Lower leg skin (tissue), 4 donors: ENCODE measurements at regions not wholly inside any gene's neighbourhood (a gene's known extent, or its start where the extent isn't known, plus 50 kb on each side); places are given as distances from the start of the nearest gene placed in this dataset.

ENCODE experiments used
- DNase-seq, 2 donors: peaks; one replicate each; pipeline ENCODE4 v3.0.0-alpha.2; 2019; ENCODE audit warnings: low spot score in 2 of 2
- H3K4me3 ChIP-seq: fragments of 200-600 bp; sonication (generic); 2 replicates; pipeline ENCODE4 v1.5.1; 2017; ENCODE audit warnings: mild to moderate bottlenecking, low read depth; ENCODE audit not compliant: poor library complexity, severe bottlenecking
- CTCF ChIP-seq, 3 donors: fragments of 450-650 bp; IDR thresholded peaks; one replicate each; pipeline ENCODE4 v1.5.1; 2016; ENCODE audit warnings: antibody characterized with exemption in 3 of 3, mild to moderate bottlenecking in 3 of 3, moderate library complexity in 2 of 3
- POLR2A ChIP-seq, 2 donors: fragments of 450-650 bp; IDR thresholded peaks; one replicate each; pipeline ENCODE4 v1.6.1; 2016 to 2017; ENCODE audit warnings: antibody characterized with exemption in 2 of 2, mild to moderate bottlenecking in 1 of 2, moderate library complexity in 1 of 2
- WGBS, 2 donors: methylation state at CpG; one replicate each; pipeline ENCODE4 v1.1.5; 2018; 5-methylcytosine and 5-hydroxymethylcytosine counted together
- intact Hi-C: fragments of 100-400 bp; cut with DNase I; formaldehyde crosslinking; loops from one replicate; pipeline ENCODE4 v1.15.0; 2023; ENCODE audit warnings: low total_unique reads

GRCh38 chr12:105911966-105912365 is 226.8 kb downstream of the NUAK1 start:
- intact Hi-C loops: no loop called here
- DNase-seq: no peak
- 69 to 85% methylated on average over 4 of the region's 4 CpGs for WGBS, 2 donors
- TF ChIP-seq POLR2A (IDR thresholded peaks at IDR 0.05) (no peak), CTCF (IDR thresholded peaks at IDR 0.05) (no peak)
- H3K4me3 ChIP-seq: no peak overlapping the region

GRCh38 chr12:105912882-105913678 is 225.7 kb downstream of the NUAK1 start:
- intact Hi-C loops: no loop called here
- 67 to 69% methylated on average over 9 of the region's 9 CpGs for WGBS, 2 donors
- DNase-seq: no peak
- TF ChIP-seq POLR2A (IDR thresholded peaks at IDR 0.05) (no peak), CTCF (IDR thresholded peaks at IDR 0.05) (no peak)
- no peak overlapping the region for H3K4me3 ChIP-seq

GRCh38 chr12:105915997-105916759 is 222.6 kb downstream of the NUAK1 start:
- no peak for DNase-seq
- WGBS, 2 donors: 77 to 82% methylated on average over 3 of the region's 3 CpGs
- TF ChIP-seq CTCF (IDR thresholded peaks at IDR 0.05): no peak
- TF ChIP-seq POLR2A (IDR thresholded peaks at IDR 0.05): no peak
- intact Hi-C loops: no loop called here
- no peak overlapping the region for H3K4me3 ChIP-seq

GRCh38 chr12:105916760-105917039 is 222.1 kb downstream of the NUAK1 start:
- intact Hi-C loops: no loop called here
- no peak for TF ChIP-seq CTCF (IDR thresholded peaks at IDR 0.05)
- no peak for TF ChIP-seq POLR2A (IDR thresholded peaks at IDR 0.05)
- DNase-seq: no peak
- H3K4me3 ChIP-seq: no peak overlapping the region

- TF ChIP-seq CTCF (IDR thresholded peaks at IDR 0.05) (no peak), POLR2A (IDR thresholded peaks at IDR 0.05) (no peak)
- no peak overlapping the region for H3K4me3 ChIP-seq
- WGBS, 2 donors: 38 to 43% methylated on average over 4 of the region's 4 CpGs
- intact Hi-C loops: no loop called here
- DNase-seq: peak in 1 of 2 donors; percentile 43
Observed at GRCh38 chr12:105920161-105920684, 218.5 kb downstream of the NUAK1 start.
